ENCODE measurements at regions not wholly inside any gene's neighbourhood (a gene's known extent, or its start where the extent isn't known, plus 50 kb on each side); places are given as distances from the start of the nearest gene placed in this dataset.
"Not testable (repeated sequence)": the region's sequence is repeated elsewhere in the genome, so short reads cannot be mapped to it uniquely, and the experiment has no call there.

DNA sequence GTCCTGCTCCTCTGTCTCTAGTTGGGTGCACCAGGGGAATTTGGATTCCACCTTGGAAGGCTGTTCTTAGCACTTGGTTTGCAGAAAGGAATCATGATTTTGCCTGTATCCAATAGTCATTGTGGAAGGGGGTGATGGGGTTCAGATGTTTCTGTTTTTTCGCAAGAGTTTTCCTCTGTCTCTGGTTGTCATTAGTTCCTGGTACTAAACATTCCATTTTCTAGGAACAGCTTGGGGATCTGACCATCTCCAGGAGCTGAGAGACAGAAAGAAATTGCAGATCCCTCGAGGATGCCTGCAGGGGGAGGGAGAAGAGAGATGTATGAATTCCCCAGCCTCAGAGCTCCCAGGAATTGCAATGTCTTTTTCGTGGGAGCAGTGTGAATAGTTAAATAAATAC is 70.9 kb downstream of the CYTL1 start:
- no peak for DNase-seq
- no peaks in the 10 kb centered on the region for H3K27me3 ChIP-seq
- H3K36me3 ChIP-seq = no peaks in the 10 kb centered on the region
- TF ChIP-seq, protein P1, sequence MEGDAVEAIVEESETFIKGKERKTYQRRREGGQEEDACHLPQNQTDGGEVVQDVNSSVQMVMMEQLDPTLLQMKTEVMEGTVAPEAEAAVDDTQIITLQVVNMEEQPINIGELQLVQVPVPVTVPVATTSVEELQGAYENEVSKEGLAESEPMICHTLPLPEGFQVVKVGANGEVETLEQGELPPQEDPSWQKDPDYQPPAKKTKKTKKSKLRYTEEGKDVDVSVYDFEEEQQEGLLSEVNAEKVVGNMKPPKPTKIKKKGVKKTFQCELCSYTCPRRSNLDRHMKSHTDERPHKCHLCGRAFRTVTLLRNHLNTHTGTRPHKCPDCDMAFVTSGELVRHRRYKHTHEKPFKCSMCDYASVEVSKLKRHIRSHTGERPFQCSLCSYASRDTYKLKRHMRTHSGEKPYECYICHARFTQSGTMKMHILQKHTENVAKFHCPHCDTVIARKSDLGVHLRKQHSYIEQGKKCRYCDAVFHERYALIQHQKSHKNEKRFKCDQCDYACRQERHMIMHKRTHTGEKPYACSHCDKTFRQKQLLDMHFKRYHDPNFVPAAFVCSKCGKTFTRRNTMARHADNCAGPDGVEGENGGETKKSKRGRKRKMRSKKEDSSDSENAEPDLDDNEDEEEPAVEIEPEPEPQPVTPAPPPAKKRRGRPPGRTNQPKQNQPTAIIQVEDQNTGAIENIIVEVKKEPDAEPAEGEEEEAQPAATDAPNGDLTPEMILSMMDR (IDR thresholded peaks at IDR 0.05) = no peak
- TF ChIP-seq POLR2A (IDR thresholded peaks at IDR 0.05) = no peak
- no peak overlapping the region for H3K27ac ChIP-seq
- peaks cover 0 to 4% (median 0%) of the 10 kb centered on the region in 4 donors for H3K9me3 ChIP-seq
- H3K4me3 ChIP-seq = no peak overlapping the region
- H3K4me1 ChIP-seq = no peaks in the 10 kb centered on the region

DNA sequence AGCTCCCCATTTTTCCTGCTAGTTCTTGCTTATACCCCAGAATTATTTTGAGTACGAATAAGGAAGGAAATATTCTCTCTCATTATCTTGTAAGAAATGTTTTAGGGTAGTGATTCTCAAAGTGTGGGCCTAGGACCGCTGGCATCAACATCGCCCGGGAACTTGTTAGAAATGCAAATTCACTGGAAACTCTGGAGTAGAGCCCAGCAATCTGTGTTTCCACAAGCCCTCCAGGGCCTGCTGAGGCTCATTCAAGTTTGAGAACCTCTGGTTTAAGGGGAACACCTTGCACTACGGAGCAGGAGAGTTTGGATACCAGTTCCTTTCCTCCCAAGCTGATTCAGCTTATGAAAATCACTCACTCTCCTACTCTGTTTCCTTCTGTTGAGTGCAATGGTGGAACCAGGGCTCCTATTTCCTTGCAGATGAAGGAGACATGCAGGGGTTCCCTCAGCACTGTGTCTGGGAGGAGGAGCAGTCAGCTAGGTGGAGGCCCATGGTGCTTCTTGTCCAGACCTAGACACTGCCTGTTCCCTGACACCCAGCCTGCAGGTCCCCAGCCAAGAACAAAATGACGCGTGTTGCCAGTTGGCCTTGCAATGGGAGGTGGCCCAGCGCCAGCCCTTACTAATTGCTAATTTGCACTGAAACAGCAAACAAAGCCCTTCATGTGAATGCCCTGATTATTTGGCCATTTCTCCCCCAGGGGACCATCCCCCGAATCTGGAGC is 68.5 kb downstream of the CYTL1 start:
- DNase-seq = no peak

DNA sequence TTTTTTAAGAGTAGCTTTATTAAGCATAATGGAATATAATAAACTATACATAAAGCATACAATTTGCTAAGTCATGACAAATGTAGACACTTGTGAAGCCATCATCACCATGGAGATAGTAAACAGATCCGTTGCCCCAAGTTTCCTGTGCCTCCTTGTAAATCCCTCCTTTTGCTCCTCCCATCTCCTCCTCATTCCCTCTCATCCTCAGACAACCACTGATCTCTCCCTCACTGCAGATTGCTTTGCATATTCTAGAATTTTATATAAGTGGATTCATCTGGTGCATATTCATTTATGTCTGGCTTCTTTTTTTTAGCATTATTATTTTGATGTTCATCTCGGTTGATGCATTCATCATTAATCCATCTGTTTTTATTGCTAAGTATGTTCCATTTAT is 67.0 kb downstream of the CYTL1 start:
- Histone ChIP-seq H3K27me3 (no peaks in the 10 kb centered on the region), H3K36me3 (no peaks in the 10 kb centered on the region), H3K4me1 (no peaks in the 10 kb centered on the region), H3K27ac (no peak overlapping the region), H3K9me3 (peaks cover 0 to 4% (median 0%) of the 10 kb centered on the region in 4 donors), H3K4me3 (no peak overlapping the region)
- no peak for DNase-seq
- no peak for TF ChIP-seq POLR2A (IDR thresholded peaks at IDR 0.05)
- TF ChIP-seq, protein P1 (IDR thresholded peaks at IDR 0.05) = no peak

More for the DNA sequence above, 68.5 kb downstream of the CYTL1 start:
- H3K36me3 ChIP-seq = no peaks in the 10 kb centered on the region
- peaks cover 0 to 4% (median 0%) of the 10 kb centered on the region in 4 donors for H3K9me3 ChIP-seq
- H3K27me3 ChIP-seq = no peaks in the 10 kb centered on the region
- H3K4me1 ChIP-seq = no peaks in the 10 kb centered on the region
- no peak overlapping the region for H3K27ac ChIP-seq
- H3K4me3 ChIP-seq = no peak overlapping the region
- TF ChIP-seq, protein P1 (IDR thresholded peaks at IDR 0.05) = no peak
- TF ChIP-seq POLR2A (IDR thresholded peaks at IDR 0.05) = no peak

DNA sequence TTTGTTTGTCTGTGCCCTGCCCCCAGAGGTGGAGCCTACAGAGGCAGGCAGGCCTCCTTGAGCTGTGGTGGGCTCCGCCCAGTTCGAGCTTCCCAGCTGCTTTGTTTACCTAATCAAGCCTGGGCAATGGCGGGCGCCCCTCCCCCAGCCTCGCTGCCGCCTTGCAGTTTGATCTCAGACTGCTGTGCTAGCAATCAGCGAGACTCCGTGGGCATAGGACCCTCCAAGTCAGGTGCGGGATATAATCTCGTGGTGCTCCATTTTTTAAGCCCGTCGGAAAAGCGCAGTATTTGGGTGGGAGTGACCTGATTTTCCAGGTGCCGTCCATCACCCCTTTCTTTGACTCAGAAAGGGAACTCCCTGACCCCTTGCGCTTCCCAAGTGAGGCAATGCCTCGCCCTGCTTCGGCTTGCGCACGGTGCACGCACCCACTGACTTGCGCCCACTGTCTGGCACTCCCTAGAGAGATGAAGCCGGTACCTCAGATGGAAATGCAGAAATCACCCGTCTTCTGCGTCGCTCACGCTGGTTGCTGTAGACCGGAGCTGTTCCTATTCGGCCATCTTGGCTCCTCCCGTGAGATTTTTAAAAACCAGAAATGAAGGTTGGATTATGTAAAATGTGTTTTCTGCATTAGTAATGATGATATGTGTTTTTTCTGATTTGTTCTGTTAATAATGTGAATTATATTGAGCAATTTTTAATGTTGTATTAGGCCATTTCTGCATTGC is 59.7 kb downstream of the CYTL1 start:
- DNase-seq, H3K36me3 ChIP-seq, H3K4me3 ChIP-seq, H3K27me3 ChIP-seq, H3K27ac ChIP-seq, H3K4me1 ChIP-seq: not testable (repeated sequence)
- peaks cover 0 to 17% (median 0%) of the 10 kb centered on the region in 4 donors for H3K9me3 ChIP-seq

DNA sequence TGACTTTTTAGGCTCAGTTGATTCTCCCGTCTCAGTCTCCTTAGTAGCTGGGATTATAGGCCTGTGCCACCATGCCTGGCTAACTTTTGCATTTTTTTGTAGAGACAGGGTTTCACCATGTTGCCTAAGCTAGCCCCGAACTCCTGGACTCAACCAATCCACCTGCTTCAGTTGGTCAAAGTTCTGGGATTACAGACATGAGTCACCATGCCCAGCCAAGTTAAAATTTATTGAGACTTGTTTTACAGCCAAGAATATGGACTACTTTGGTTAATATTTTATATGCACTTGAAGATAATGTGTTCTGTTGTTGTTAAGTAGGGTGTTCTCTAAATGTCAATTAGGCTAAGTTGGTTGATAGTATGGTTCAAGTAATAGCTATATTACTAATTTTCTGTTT is 58.7 kb downstream of the CYTL1 start:
- no peak for DNase-seq
- no peaks in the 10 kb centered on the region for H3K4me1 ChIP-seq

More for the DNA sequence above, 58.7 kb downstream of the CYTL1 start:
- Histone ChIP-seq H3K36me3 (no peaks in the 10 kb centered on the region), H3K27ac (no peak overlapping the region), H3K27me3 (no peaks in the 10 kb centered on the region), H3K4me3 (no peak overlapping the region), H3K9me3 (peaks cover 0 to 17% (median 0%) of the 10 kb centered on the region in 4 donors)
- TF ChIP-seq, protein P1 (IDR thresholded peaks at IDR 0.05) = no peak
- no peak for TF ChIP-seq POLR2A (IDR thresholded peaks at IDR 0.05)
